HCT116 (cell line): ENCODE measurements at regions not wholly inside any gene's neighbourhood (a gene's known extent, or its start where the extent isn't known, plus 50 kb on each side); places are given as distances from the start of the nearest gene placed in this dataset.

Experiments
- ATAC-seq: fragments of 200-7000 bp; cut with Tn5 transposase; 2 replicates; pipeline ENCODE4 v1.9.1; 2020; ENCODE audit warnings: mild to moderate bottlenecking, moderate library complexity
- BruUV-seq: library from RNA; stranded (reverse); fragments of 400-500 nt; replicated peaks from 2 replicates; lab custom pipeline; 2021; lab: Mats Ljungman, UMichigan
- CTCF ChIA-PET: fragments of 300-600 bp; sonication (Branson Sonifier 250); formaldehyde crosslinking; loops from one replicate; lab custom pipeline; 2021; ENCODE audit warnings: antibody characterized with exemption; lab: Charles Lee
- POLR2A ChIA-PET: fragments of 300-600, 350-600 bp; sonication (Branson Sonifier 250); formaldehyde crosslinking; loops from one replicate; lab custom pipeline; 2021; ENCODE audit warnings: antibody characterized with exemption; lab: Charles Lee
- RAD21 ChIA-PET, 2 experiments: fragments of 300-600 bp; sonication (Branson Sonifier 250); formaldehyde crosslinking; loops; one replicate each; lab custom pipeline; 2023; ENCODE audit warnings: low total read pairs in 2 of 2; ENCODE audit not compliant: uncharacterized antibody in 2 of 2, unreplicated experiment in 2 of 2, low non-redundant PET in 1 of 2; lab: Charles Lee
- DNase-seq: peaks from one replicate; pipeline ENCODE4 v3.0.0-alpha.2; 2010; ENCODE audit warnings: low read depth, low spot score
- H2AFZ ChIP-seq: fragments of 200-600 bp; shearing (Covaris generic), sonication (generic); 2 replicates; pipeline ENCODE4 v1.6.1; 2017; ENCODE audit warnings: low read depth, mixed run types, mixed read lengths, antibody characterized with exemption, low read length; ENCODE audit not compliant: poor library complexity, severe bottlenecking
- H3K27ac ChIP-seq: 2 replicates; pipeline ENCODE4 v1.5.1; 2012; ENCODE audit warnings: low read depth, low read length
- H3K27me3 ChIP-seq: fragments of 200-600 bp; sonication (generic); 2 replicates; pipeline ENCODE4 v1.6.1; 2016; ENCODE audit warnings: mixed run types, low read length, mixed read lengths; ENCODE audit not compliant: insufficient read depth
- H3K36me3 ChIP-seq, 2 experiments: fragments of 200-500 bp in 1 of 2; fragments of 200-600 bp in 1 of 2; sonication (Bioruptor generic) in 1 of 2; sonication (generic) in 1 of 2; 2 replicates each; pipeline versions ENCODE4 v1.5.1 to v1.6.1; 2014 to 2016; ENCODE audit warnings: low read length in 2 of 2, inconsistent platforms in 1 of 2, mixed read lengths in 1 of 2, mixed run types in 1 of 2; ENCODE audit not compliant: insufficient read depth in 2 of 2, control insufficient read depth in 1 of 2
- H3K4me1 ChIP-seq, 2 experiments: fragments of 200-600 bp in 1 of 2; sonication (generic) in 1 of 2; 2 replicates each; pipeline versions ENCODE4 v1.5.1 to v1.6.1; 2012 to 2017; ENCODE audit warnings: low read length in 2 of 2, inconsistent platforms in 1 of 2, mild to moderate bottlenecking in 1 of 2, mixed read lengths in 1 of 2, mixed run types in 1 of 2, moderate library complexity in 1 of 2; ENCODE audit not compliant: insufficient read depth in 2 of 2, control insufficient read depth in 1 of 2
- H3K4me2 ChIP-seq: fragments of 200-600 bp; sonication (generic); 2 replicates; pipeline ENCODE4 v1.6.1; 2017; ENCODE audit warnings: mixed run types, low read length, mixed read lengths
- H3K4me3 ChIP-seq, 2 experiments: fragments of 200-600 bp in 1 of 2; sonication (generic) in 1 of 2; replicated peaks in 1 of 2; 2 replicates each; pipeline ENCODE4 v1.5.1; 2011 to 2016; ENCODE audit warnings: low read length in 2 of 2, control low read depth in 1 of 2, low read depth in 1 of 2, mild to moderate bottlenecking in 1 of 2, mixed read lengths in 1 of 2, mixed run types in 1 of 2
- H3K79me2 ChIP-seq: fragments of 200-600 bp; sonication (generic); 2 replicates; pipeline ENCODE4 v1.6.1; 2017; ENCODE audit warnings: mild to moderate bottlenecking, mixed run types, low read length, moderate library complexity, mixed read lengths; ENCODE audit not compliant: insufficient read depth
- H3K9ac ChIP-seq: fragments of 200-600 bp; sonication (generic); 2 replicates; pipeline ENCODE4 v1.6.1; 2016; ENCODE audit warnings: low read length, mixed read lengths
- H3K9me2 ChIP-seq: fragments of 200-600 bp; sonication (generic), shearing (Covaris generic); 2 replicates; pipeline ENCODE4 v1.6.1; 2017; ENCODE audit warnings: mixed run types, mild to moderate bottlenecking, moderate library complexity; ENCODE audit not compliant: insufficient read depth
- H3K9me3 ChIP-seq, 2 experiments: fragments of 200-500 bp in 1 of 2; fragments of 200-600 bp in 1 of 2; sonication (Bioruptor generic) in 1 of 2; sonication (generic) in 1 of 2; 2 replicates each; pipeline ENCODE4 v1.6.1; 2014 to 2017; ENCODE audit warnings: low read length in 2 of 2, mixed read lengths in 2 of 2, inconsistent platforms in 1 of 2, low read depth in 1 of 2, mild to moderate bottlenecking in 1 of 2, mixed run types in 1 of 2, moderate library complexity in 1 of 2; ENCODE audit not compliant: control insufficient read depth in 1 of 2, insufficient read depth in 1 of 2
- H4K20me1 ChIP-seq: fragments of 200-600 bp; sonication (generic), shearing (Covaris generic); 2 replicates; pipeline ENCODE4 v1.6.1; 2017; ENCODE audit warnings: mixed run types, mild to moderate bottlenecking, moderate library complexity; ENCODE audit not compliant: insufficient read depth
- CEBPB ChIP-seq: IDR thresholded peaks from 2 replicates; pipeline ENCODE4 v1.6.1; 2012; ENCODE audit warnings: low read depth
- EGR1 ChIP-seq: IDR thresholded peaks from 2 replicates; pipeline ENCODE4 v1.6.1; 2012; ENCODE audit warnings: low read depth
- EZH2phosphoT487 ChIP-seq: fragments of 200-600 bp; IDR thresholded peaks from 2 replicates; pipeline ENCODE4 v1.6.1; 2018; ENCODE audit warnings: antibody characterized with exemption, borderline replicate concordance
- JUND ChIP-seq: IDR thresholded peaks from 2 replicates; pipeline ENCODE4 v1.6.1; 2012
- POLR2AphosphoS5 ChIP-seq: IDR thresholded peaks from 2 replicates; pipeline ENCODE4 v1.6.1; 2011; ENCODE audit warnings: mild to moderate bottlenecking, low read depth, low read length, moderate library complexity
- SIN3A ChIP-seq: IDR thresholded peaks from 2 replicates; pipeline ENCODE4 v1.6.1; 2012; ENCODE audit warnings: low read depth
- SRF ChIP-seq: IDR thresholded peaks from 2 replicates; pipeline ENCODE4 v1.6.1; 2012; ENCODE audit warnings: low read depth
- TCF7L2 ChIP-seq: IDR thresholded peaks from 2 replicates; pipeline ENCODE4 v1.7.0; 2011; ENCODE audit warnings: borderline replicate concordance, inconsistent platforms; ENCODE audit not compliant: insufficient read depth, insufficient read length; ENCODE audit errors: extremely low read depth
- YY1 ChIP-seq: IDR thresholded peaks from 2 replicates; pipeline ENCODE4 v1.6.1; 2011; ENCODE audit warnings: low read length, low read depth, moderate library complexity, mild to moderate bottlenecking; ENCODE audit not compliant: insufficient replicate concordance; ENCODE audit errors: extremely low read depth
- ZFX ChIP-seq: fragments of 450-650 bp; IDR thresholded peaks from 2 replicates; pipeline ENCODE4 v1.6.1; 2017
- ZNF274 ChIP-seq: fragments of 200-500 bp; sonication (Bioruptor generic); IDR thresholded peaks from 2 replicates; pipeline ENCODE4 v1.6.1; 2014; ENCODE audit warnings: mild to moderate bottlenecking, low read depth, low read length, inconsistent platforms
- intact Hi-C: fragments of 100-400 bp; cut with micrococcal nuclease; formaldehyde crosslinking; loops from 2 replicates; pipeline ENCODE4 v1.10.0; 2022
- TF ChIP-seq, protein P1 (sequence below): IDR thresholded peaks from 2 replicates; pipeline ENCODE4 v1.6.1; 2012
- TF ChIP-seq, protein P2 (sequence below): IDR thresholded peaks from 2 replicates; pipeline ENCODE4 v1.6.1; 2011; ENCODE audit warnings: mild to moderate bottlenecking, low read length, moderate library complexity; ENCODE audit not compliant: insufficient replicate concordance; ENCODE audit errors: extremely low read depth
- TF ChIP-seq, protein P3 (sequence below): IDR thresholded peaks from 2 replicates; pipeline ENCODE4 v1.6.1; 2012; ENCODE audit warnings: low read depth
- TF ChIP-seq, protein P4 (sequence below), 3 experiments: fragments of 200-600 bp in 1 of 3; sonication (generic) in 1 of 3; IDR thresholded peaks in 2 of 3; conservative IDR thresholded peaks in 1 of 3; 2 replicates each; pipeline ENCODE4 v1.5.1; 2012 to 2017; ENCODE audit warnings: low read depth in 2 of 3, low read length in 2 of 3, antibody characterized with exemption in 1 of 3, borderline replicate concordance in 1 of 3, control low read depth in 1 of 3, mild to moderate bottlenecking in 1 of 3, mixed read lengths in 1 of 3, mixed run types in 1 of 3, moderate library complexity in 1 of 3; ENCODE audit not compliant: insufficient read depth in 1 of 3

DNA sequence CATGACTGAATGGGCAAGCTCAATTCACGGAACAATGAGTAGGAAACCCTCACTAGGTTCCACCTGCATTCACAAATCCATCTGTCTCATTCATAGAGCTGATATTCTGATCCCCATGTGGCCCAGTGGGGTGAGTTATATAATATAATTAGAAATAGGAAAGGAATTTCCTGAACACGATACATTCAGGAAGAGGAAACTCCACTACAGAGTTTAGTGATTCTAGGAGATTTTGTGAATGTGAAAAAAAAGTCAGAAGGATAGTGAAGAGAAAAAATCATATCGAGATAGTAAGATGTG is 471.2 kb downstream of the GASK1B start:
- no TSS peak for BruUV-seq

More for the DNA sequence above, 471.2 kb downstream of the GASK1B start:
- no peaks in the 10 kb centered on the region for H3K9me2 ChIP-seq
- no peaks in the 10 kb centered on the region for H3K27me3 ChIP-seq
- no peak overlapping the region for H3K9ac ChIP-seq
- ATAC-seq (no peak), DNase-seq (no peak)
- H3K4me3 ChIP-seq = no peak overlapping the region
- no peak overlapping the region for H2AFZ ChIP-seq
- ChIA-PET CTCF (no interaction called here), RAD21 (no interaction called here), POLR2A (no interaction called here)
- H4K20me1 ChIP-seq = no peaks in the 10 kb centered on the region
- no peaks in the 10 kb centered on the region for H3K79me2 ChIP-seq
- no peaks in the 10 kb centered on the region for H3K4me1 ChIP-seq
- no peak overlapping the region for H3K4me2 ChIP-seq
- no peak overlapping the region for H3K27ac ChIP-seq
- H3K36me3 ChIP-seq = no peaks in the 10 kb centered on the region
- H3K9me3 ChIP-seq = no peaks in the 10 kb centered on the region
- intact Hi-C loops = no loop called here
- no peak for TF ChIP-seq SRF
- no peak for TF ChIP-seq ZFX
- TF ChIP-seq, protein P1, sequence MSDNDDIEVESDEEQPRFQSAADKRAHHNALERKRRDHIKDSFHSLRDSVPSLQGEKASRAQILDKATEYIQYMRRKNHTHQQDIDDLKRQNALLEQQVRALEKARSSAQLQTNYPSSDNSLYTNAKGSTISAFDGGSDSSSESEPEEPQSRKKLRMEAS = no peak
- TF ChIP-seq, protein P2, sequence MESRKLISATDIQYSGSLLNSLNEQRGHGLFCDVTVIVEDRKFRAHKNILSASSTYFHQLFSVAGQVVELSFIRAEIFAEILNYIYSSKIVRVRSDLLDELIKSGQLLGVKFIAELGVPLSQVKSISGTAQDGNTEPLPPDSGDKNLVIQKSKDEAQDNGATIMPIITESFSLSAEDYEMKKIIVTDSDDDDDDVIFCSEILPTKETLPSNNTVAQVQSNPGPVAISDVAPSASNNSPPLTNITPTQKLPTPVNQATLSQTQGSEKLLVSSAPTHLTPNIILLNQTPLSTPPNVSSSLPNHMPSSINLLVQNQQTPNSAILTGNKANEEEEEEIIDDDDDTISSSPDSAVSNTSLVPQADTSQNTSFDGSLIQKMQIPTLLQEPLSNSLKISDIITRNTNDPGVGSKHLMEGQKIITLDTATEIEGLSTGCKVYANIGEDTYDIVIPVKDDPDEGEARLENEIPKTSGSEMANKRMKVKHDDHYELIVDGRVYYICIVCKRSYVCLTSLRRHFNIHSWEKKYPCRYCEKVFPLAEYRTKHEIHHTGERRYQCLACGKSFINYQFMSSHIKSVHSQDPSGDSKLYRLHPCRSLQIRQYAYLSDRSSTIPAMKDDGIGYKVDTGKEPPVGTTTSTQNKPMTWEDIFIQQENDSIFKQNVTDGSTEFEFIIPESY = no peak
- TF ChIP-seq ZNF274 = no peak
- TF ChIP-seq, protein P3, sequence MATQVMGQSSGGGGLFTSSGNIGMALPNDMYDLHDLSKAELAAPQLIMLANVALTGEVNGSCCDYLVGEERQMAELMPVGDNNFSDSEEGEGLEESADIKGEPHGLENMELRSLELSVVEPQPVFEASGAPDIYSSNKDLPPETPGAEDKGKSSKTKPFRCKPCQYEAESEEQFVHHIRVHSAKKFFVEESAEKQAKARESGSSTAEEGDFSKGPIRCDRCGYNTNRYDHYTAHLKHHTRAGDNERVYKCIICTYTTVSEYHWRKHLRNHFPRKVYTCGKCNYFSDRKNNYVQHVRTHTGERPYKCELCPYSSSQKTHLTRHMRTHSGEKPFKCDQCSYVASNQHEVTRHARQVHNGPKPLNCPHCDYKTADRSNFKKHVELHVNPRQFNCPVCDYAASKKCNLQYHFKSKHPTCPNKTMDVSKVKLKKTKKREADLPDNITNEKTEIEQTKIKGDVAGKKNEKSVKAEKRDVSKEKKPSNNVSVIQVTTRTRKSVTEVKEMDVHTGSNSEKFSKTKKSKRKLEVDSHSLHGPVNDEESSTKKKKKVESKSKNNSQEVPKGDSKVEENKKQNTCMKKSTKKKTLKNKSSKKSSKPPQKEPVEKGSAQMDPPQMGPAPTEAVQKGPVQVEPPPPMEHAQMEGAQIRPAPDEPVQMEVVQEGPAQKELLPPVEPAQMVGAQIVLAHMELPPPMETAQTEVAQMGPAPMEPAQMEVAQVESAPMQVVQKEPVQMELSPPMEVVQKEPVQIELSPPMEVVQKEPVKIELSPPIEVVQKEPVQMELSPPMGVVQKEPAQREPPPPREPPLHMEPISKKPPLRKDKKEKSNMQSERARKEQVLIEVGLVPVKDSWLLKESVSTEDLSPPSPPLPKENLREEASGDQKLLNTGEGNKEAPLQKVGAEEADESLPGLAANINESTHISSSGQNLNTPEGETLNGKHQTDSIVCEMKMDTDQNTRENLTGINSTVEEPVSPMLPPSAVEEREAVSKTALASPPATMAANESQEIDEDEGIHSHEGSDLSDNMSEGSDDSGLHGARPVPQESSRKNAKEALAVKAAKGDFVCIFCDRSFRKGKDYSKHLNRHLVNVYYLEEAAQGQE = no peak
- no peak for TF ChIP-seq CEBPB
- no peak for TF ChIP-seq EGR1
- no peak for TF ChIP-seq POLR2AphosphoS5
- TF ChIP-seq, protein P4, sequence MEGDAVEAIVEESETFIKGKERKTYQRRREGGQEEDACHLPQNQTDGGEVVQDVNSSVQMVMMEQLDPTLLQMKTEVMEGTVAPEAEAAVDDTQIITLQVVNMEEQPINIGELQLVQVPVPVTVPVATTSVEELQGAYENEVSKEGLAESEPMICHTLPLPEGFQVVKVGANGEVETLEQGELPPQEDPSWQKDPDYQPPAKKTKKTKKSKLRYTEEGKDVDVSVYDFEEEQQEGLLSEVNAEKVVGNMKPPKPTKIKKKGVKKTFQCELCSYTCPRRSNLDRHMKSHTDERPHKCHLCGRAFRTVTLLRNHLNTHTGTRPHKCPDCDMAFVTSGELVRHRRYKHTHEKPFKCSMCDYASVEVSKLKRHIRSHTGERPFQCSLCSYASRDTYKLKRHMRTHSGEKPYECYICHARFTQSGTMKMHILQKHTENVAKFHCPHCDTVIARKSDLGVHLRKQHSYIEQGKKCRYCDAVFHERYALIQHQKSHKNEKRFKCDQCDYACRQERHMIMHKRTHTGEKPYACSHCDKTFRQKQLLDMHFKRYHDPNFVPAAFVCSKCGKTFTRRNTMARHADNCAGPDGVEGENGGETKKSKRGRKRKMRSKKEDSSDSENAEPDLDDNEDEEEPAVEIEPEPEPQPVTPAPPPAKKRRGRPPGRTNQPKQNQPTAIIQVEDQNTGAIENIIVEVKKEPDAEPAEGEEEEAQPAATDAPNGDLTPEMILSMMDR (IDR thresholded peaks at IDR 0.05 in 2 of 3, conservative IDR thresholded peaks at IDR 0.05 in 1 of 3; ENCODE audit: borderline replicate concordance in 1 of 3, insufficient read depth in 1 of 3, low read depth in 2 of 3, low read length in 2 of 3) = no peak
- TF ChIP-seq SIN3A = no peak
- no peak for TF ChIP-seq EZH2phosphoT487
- no peak for TF ChIP-seq JUND
- TF ChIP-seq YY1 = no peak
- no peak for TF ChIP-seq TCF7L2
